ENCODE measurements at regions not wholly inside any gene's neighbourhood (a gene's known extent, or its start where the extent isn't known, plus 50 kb on each side); places are given as distances from the start of the nearest gene placed in this dataset.

DNA sequence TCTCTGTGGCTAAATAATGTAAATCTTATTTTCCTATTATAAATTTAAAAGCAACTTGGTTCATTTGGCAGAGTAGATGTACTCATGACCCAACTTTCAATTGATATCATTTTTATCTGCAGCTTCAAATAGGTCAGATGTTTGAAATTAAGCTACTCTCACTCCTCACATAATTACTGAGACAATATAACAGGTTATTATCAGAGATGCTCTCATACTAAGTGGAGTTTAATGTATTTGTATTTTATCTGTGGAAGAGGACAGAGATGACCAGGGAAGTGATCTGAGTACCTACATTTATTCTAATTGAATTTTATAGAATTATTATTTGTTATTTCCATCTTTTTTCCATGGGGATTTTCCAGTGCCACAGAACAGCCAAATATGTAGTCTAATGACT is 177.4 kb upstream of the PRLR start:
- TF ChIP-seq, protein P1, sequence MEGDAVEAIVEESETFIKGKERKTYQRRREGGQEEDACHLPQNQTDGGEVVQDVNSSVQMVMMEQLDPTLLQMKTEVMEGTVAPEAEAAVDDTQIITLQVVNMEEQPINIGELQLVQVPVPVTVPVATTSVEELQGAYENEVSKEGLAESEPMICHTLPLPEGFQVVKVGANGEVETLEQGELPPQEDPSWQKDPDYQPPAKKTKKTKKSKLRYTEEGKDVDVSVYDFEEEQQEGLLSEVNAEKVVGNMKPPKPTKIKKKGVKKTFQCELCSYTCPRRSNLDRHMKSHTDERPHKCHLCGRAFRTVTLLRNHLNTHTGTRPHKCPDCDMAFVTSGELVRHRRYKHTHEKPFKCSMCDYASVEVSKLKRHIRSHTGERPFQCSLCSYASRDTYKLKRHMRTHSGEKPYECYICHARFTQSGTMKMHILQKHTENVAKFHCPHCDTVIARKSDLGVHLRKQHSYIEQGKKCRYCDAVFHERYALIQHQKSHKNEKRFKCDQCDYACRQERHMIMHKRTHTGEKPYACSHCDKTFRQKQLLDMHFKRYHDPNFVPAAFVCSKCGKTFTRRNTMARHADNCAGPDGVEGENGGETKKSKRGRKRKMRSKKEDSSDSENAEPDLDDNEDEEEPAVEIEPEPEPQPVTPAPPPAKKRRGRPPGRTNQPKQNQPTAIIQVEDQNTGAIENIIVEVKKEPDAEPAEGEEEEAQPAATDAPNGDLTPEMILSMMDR (IDR thresholded peaks at IDR 0.05) = no peak
- TF ChIP-seq POLR2A (IDR thresholded peaks at IDR 0.05) = no peak
